ENCODE measurements at regions not wholly inside any gene's neighbourhood (a gene's known extent, or its start where the extent isn't known, plus 50 kb on each side); places are given as distances from the start of the nearest gene placed in this dataset.
"Not testable (repeated sequence)": the region's sequence is repeated elsewhere in the genome, so short reads cannot be mapped to it uniquely, and the experiment has no call there.

DNA sequence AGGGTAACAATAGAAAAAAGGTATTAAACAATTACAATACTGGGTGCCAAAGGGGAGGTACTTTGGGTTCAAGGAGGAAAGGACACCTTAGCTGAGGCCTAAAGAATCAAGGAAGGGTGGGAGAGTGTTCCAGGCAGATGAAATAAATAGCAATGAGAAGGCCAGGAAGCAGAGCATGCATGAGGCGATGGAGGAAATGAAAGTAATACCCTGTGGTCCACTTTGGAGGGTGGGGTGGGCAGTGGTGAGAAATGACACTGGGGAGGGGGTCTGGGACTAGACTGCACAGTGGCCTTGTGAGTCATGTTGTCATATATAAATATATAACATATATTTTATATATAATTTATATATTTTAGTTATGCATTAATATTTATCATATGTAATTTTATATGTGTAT is 55.9 kb downstream of the BHLHE40 start:
- DNase-seq, result no peak

DNA sequence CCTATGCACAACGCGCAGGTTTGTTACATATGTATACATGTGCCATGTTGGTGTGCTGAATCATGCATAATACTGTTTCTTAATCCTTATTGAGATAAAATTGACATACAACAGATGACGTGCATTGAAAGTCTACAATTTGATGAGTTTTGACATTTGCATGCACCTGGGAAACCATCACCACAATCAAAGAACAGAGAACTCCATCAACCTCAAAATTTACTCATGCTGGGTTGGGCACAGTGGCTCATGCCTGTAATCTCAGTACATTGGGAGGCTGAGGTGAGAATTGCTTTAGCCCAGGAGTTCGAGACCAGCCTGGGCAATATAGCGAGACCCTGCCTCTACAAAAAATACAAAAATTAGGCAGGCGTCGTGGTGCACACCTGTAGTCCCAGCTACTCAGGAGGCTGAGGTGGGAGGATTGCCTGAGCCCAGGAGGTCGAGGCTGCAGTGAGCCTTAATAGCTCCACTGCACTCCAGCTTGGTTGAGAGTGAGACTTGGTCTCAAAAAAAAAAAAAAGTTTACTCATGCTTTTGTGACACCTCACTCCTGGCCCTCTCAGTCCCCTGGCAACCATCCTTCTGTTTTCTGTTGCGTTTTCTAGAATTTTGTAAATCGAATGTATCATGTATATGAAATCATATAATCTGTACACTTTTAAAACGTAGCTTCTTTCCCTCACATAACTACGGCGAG is 56.6 kb downstream of the BHLHE40 start:
- no peak for DNase-seq

DNA sequence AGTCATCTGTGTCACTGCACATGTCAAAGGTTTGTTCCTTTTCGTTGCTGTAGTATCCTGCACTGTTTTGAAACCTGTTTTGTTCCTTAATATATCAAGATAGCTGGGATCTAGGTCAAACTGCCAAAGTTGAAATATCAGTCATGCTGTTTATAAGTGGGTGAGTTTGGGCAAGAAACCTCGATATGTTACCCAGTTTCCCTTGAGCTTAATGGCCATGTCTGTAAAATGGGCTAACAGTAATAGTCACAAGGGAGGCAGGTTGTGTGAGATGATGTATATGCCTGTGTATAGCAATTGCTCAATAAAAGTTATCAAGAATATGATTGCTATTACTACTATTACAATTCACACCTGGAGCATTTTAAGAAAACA is 57.1 kb downstream of the BHLHE40 start:
- no peak for DNase-seq

DNA sequence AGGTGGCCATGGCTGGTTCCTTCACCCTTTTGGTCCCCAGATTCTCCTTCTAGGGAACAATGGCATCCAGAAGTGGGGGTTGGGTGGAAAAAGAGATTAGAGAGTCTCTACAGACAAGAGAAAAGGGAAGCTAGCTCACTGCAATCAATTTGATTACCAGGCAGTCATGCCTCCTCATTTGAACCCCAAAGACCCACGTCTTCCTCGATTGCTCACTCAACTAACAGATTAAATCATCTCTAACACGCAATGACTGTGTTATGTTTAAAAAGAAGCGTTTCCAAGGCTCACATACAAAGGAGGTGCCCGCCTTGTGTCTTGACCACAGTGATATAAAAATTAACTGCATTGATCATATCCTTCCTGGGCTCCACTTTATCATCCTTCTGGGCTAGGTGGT is 57.6 kb downstream of the BHLHE40 start:
- no peak for DNase-seq

DNA sequence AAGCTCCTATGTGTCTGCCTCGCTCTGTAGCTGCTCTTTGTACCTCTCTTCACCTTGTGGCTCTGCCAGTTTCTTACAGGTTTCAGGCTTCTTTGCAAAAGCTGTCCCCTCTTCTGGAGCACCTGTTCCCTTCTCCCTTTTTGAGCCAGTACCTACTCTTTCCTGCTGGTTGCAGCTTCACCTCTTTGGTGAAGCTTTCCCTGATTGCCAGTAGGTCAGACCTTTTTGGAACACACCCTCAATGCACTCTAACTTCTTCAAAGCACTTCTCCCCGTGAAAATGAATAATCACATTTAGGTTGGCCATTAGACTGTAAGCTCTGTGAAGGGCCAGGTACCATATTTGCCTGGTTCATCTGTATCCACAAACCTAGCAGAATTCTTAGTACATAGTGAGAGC is 60.3 kb downstream of the BHLHE40 start:
- no peak for DNase-seq

DNA sequence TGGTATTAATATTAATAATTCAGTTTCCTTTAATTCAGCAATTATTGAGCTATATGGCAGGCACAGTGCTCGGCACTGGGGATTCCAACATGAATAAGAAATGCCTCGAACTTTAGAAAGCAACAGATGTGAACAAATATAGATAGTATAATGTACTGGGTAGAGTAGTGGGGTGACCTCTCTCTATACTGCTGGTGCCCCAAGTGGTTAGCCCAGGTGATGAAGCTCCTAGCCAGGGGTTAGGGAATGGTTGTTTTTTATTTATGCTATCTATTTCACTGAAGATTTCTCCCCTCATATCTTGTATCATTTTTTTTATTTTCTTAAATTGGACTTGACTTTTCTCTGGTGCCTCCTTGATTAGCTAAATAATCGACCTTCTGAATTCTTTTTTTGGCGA is 62.1 kb downstream of the BHLHE40 start:
- no peak for DNase-seq

DNA sequence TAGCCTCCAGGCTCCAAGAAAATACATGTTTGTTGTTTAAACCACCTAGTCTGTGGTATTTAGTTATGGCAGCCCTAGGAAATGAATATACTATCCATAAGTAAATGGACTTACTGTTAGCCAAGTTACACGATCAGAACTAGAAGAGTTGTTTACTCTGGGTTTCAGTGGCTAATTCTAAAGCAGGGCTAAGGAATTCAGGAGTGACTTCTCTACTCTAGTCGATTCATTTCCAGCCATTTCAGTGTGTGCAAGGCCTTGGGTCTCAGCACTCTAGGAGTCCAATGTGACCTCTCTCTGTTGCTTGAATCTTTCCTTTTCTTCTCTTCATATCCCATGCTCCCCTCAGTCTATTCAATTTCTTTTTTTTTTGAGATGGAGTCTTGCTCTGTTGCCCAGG is 66.7 kb downstream of the BHLHE40 start:
- DNase-seq, result no peak

DNA sequence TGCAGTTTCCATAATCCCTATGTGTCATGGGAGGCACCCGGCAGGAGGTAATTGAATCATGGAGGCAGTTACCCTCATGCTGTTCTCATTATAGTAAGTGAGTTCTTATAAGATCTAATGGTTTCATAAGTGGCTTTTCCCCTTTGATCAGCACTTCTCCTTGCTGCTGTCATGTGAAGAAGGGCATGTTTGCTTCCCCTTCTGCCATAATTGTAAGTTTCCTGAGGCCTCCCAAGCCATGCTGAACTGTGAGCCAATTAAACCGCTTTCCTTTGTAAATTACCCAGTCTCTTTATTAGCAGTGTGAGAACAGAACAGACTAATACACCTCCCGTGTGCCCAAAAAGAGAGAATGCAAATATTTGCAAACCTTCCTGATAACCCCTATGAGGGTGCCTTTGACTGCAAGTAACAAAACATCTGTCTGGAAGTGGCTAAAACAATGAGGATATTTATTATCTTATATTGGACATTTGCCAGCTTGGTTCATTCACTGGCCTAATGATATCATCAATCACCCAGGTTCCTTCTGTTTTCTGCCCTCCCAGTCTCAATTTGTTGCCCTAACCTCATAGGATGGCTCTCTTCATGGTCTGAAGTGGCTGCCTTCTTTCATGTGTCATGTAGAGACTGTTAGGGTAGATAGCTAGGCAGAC is 68.7 kb downstream of the BHLHE40 start:
- DNase-seq, result no peak

DNA sequence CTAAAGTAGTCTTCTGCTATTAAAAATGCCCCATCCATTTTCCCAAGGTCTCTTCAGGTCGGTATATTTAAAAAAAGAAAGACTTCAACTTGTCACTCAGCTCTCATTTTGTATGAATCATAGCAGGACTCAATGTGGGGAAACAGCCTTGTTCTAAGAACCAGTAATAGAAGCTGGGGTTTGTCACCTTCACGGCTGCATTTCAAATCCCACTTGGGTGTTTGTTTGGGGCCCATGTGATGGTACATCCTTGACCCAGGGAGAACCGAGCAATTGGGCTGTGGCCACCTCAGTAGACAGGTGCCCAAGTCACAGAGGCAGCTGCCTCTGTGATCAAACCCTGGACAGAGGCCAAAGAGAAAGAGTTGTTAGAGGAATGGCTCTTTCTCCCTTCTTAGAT is 70.3 kb upstream of the ARL8B start:
- no peak for DNase-seq

DNA sequence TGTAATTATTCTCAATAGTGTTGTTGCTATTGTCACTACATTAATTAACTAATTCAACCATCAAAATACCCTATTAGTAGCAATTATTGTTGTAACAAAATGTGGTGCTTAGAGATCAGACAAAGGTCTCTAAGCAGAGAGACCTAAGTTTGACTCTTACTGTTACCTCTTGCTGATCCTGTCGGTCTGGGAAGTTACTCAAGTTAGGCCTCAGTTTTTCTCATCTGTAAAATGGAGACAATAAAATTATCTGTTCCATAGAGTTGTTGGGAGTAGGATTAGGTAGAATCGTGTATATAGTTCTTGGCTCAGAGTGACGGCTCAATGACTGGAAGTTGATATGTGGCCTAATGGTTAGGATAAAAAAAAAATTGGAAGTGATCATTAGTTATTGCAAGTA is 69.8 kb upstream of the ARL8B start:
- no peak for DNase-seq

DNA sequence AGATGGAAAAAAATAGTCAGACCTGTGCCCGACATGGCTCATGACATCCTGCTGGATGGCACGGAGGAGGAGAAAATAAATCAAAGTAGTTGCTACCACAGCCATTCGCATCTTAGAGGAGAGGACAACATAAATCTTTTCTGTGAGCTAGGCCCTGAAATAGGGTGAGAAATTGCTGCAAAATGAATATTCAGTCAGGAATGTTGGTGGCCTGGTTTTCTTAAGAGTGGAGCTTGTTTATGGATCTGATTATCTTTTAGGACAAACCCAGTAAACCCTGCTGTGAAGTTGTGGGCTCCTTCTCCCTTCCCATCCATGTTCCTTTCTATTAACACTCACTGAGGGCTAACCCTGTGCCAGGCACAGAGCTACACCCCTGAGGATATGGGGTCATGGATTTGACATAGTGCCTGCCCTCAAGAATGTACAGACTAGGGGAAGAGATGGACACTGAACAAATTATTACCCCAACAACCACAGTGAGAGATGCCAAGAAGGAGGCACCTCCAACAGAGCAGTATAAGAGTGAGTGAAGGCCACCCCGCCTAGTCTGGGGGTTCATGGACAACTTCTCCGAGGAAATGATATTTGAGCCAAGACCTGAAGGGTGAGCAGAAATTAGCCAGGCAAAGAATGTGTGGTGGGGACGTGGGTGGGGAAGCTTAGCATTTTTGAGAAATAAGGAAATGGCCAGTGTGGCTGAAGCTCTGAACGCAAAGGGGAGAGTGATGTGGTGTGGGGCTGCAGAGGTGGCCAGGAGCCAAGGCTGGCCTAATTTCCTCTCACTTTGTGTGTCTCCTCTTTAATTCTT is 68.9 kb upstream of the ARL8B start:
- no peak for DNase-seq

DNA sequence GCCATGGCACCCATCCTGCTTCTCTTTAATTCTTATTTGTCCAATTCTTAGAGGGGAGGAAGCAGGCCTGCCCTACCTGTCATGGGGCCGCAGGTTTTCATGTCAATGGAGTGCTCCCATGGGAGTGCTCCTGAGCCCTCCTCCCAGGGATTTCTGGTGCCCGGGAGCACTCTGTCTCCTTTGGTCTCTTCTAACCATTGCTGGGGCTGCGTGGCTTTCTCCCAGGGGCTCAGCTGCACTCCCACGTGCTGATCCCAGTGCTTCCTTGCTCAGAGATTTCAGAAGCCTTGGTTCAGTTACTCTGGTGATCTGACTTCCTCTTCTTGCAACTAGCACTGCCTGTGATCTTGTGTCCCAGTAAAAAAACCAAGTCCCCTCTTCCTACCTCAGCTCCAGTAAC is 68.0 kb upstream of the ARL8B start:
- no peak for DNase-seq

DNA sequence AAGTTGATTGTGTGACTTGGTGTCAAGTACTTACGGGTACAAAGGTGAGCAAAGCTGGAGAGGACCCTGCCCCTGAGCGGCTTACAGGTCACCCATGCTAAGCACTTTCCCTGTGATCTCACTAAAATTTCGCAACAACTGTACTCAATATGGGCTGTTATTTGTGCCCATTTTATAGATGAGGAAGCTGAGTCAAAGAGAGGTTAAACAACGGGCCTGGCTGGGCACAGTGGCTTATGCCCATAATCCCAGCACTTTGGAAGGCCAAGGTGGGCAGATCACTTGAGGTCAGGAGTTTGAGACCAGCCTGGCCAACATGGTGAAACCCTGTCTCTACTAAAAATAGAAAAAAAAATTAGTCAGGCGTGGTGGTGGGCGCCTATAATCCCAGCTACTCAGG is 67.5 kb upstream of the ARL8B start:
- not testable (repeated sequence) for DNase-seq

DNA sequence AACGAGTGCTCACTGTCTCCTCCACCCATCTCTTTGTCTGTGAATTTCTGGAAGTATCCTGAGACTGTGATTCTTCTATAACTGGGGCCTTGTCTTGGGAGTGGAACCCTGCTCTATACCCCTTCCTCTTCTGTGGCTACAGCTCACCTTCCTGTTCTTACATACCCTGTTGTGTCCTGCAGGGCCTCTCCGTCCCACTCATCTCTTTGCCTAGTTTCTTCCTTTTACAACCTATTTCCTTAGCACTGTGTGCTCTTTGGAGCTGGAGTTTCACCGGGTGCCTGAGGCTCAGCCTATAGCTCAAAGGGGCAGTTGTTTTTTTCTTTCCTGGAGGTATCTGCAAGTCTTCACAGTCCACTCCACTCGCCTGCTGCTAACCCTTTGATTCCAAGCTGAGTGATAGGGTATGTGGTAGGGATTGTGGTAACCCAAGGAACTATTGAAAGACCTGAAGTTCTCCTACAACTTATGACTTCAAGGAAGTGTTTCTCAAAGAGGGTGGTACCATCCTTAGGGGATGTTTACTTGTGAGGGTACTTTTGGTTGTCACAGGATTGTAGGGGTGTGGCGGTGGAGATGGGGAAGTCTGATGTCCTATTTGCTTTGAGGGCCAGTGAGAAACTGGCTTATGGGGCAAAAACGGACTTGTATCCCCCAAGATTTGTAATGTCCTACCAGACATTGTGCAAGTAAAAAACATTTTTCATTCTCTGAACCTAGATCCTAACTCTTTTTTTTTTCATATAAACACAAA is 66.6 kb upstream of the ARL8B start:
- DNase-seq, result no peak

DNA sequence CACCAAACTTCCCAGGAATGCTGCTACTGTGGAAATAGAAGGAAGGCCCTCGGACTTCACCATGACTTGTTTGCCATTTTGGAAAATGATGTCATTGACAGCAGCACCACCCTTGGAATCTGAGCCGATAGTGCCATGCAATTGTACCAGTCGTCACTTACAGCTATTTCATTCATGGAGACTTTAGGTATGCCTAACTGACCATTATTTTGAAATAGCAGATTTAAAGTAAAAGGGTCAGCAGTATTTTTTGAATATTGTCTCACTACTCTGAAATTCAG is 66.0 kb upstream of the ARL8B start:
- no peak for DNase-seq

DNA sequence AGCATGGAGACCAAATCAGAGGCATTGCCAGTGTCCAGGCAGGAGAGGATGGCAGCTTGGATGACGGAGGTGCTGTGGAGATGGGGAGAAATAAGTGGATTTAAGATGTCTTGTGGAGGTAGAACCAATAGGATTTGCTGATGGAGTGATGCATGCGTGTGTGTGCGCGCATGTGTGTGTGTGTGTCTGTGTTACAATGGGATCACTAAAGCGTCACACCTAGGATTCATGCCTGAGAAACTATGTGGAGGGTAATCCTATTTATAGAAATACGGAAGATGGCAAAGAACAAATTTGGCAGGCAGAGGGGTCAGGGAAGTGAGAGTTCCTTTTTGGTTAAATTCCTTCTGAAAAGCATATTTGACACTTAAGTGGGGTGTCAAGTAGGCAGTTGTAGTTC is 64.8 kb upstream of the ARL8B start:
- DNase-seq, result no peak

DNA sequence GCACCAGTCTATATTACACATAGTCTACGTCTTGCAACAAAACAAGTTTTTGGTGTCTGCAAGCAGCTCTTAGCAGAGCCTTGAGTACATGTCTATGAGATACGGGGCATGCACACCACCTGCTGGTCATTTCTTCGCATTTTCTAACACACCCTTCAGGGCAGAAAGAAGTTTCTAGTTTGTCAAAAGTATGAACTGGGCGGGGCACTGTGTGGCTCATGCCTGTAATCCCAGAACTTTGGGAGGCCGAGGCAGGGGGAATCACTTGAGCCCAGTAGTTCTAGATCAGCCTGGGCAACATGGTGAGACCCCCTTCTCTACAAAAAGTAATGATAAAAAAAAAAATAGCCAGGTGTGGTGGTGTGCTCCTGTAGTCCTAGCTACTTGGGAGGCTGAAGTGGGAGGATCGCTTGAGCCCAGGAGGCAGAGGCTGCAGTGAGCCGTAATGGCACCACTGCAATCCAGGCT is 64.2 kb upstream of the ARL8B start:
- no peak for DNase-seq

DNA sequence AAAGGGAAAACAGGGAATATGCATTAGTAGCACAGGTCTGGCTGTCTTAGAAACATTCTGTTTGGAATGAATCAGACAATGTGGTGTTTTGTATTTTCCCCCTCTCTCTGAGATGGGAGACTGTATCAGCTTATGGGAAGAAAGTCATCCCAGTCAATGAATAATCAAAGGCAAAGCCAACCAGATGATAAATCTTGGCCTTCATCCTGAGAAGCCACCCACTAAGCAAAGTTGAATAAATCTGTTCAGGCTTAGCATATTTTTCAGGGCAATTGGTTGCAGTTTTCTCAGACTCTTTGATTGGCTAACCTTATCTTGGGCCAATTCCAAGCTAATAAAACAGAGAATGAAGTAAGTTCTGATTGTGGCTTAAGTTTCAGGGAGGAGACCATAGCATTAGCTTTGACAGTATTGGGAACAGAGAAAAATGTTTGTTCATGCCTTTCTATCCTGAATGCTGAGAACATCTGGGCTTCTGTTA is 63.6 kb upstream of the ARL8B start:
- DNase-seq, result peak; percentile 38

DNA sequence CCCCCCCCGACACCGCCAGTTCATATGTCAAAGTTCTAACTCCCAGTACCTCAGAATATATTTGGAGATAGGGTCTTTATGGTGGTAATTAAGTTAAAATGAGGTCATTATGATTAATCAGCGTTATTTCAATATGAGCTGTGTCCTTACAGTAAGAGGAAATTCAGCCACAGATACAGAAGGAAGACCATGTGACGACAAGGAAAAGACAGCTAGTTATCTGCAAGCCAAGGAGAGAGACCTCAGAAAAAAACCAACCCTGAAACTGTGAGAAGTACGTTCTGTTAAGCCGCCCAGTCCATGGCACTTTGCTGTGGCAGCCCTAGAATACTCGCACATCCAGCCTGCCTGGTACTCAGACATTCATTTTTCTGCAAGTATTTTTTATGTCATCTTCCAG is 62.3 kb upstream of the ARL8B start:
- no peak for DNase-seq

DNA sequence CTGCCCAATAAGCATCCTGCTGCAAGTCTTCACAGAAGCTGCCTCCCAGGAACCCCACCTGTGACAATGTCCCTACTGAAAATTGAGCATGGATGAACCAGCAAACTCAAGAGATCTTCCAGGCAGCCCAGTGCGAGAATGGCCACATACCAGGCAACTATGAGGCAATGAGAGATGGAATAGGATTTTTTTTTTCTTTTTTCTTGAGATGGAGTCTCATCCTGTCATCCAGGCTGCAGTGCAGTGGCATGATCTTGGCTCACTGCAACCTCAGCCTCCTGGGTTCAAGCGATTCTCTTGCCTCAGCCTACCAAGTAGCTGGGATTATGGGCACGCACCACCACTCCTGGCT is 60.9 kb upstream of the ARL8B start:
- no peak for DNase-seq

DNA sequence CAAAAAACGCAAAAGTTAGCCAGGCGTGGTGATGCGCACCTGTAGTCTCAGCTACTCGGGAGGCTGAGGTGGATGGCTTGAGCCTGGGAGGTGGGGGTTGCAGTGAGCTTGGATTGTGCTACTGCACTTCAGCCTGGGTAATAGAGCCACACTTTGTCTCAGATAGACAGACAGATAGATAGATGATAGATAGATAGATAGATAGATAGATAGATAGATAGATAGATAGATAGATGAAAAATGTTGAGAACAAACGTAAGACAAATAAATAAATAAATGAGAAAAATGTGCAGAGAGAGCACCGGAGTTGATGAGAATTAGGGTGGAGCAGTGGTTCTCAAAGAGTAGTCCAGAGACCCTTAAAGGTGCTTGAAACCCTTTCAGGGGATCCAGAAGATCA is 58.4 kb upstream of the ARL8B start:
- DNase-seq, result no peak

DNA sequence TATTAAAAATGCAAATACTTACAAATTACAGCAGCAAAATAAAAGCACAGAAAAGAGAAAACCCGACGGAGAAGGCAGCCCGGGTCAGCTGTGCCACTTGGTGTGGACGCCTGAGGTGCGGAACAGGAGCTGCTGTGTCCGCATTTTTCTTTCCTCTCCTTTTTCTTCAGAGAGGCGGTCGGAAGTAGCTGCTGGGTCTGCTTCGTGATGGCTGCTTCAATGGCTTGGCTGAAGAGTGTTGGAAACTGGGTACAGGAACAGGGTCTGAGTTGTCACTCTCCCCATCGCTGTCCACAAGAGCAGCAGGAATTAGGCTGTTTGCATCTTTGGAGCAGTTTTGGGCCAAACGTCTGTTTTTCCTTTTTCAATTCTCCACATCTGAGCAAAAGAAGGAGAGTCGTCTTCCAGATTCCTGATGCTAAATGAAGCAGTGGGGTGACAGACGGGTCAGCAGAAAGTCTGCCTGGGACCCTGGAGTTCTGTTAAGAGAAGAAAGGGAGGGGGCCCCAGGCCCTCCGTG is 53.5 kb upstream of the ARL8B start:
- DNase-seq, result no peak

DNA sequence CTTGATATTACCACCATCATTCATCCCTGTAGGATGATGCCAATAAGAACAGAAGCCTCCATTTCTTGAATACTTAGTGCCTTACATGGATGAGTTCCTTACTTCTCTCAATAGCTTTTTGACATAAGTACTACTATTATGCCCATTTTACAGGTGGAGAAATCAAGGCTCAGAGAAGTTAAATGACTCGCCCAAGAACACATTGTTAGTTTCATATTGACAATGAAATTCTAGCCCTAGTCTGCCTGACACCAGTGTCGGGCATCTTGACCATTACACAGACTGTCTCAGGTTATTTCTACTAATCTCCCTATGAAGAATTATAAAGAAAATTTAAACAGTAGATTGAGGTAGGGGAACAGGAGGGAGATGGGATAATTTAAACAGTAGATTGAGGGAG is 52.5 kb upstream of the ARL8B start:
- no peak for DNase-seq
